Suprapubic skin (tissue), 4 donors: ENCODE measurements at regions not wholly inside any gene's neighbourhood (a gene's known extent, or its start where the extent isn't known, plus 50 kb on each side); places are given as distances from the start of the nearest gene placed in this dataset.

Source experiments
- DNase-seq, 2 donors: peaks; one replicate each; pipeline ENCODE4 v3.0.0-alpha.2; 2019; ENCODE audit warnings: low spot score in 2 of 2
- H3K27ac ChIP-seq: fragments of 200-600 bp; sonication (generic); one replicate; pipeline ENCODE4 v1.5.1; 2019
- H3K27me3 ChIP-seq: fragments of 200-600 bp; sonication (generic); one replicate; pipeline ENCODE4 v1.5.1; 2019
- H3K36me3 ChIP-seq: fragments of 200-600 bp; sonication (generic); one replicate; pipeline ENCODE4 v1.5.1; 2019
- H3K4me1 ChIP-seq: fragments of 200-600 bp; sonication (generic); one replicate; pipeline ENCODE4 v1.5.1; 2019
- H3K4me3 ChIP-seq: fragments of 200-600 bp; sonication (generic); one replicate; pipeline ENCODE4 v1.5.1; 2019; ENCODE audit warnings: mild to moderate bottlenecking
- H3K9me3 ChIP-seq: fragments of 200-600 bp; sonication (generic); one replicate; pipeline ENCODE4 v1.5.1; 2019
- CTCF ChIP-seq, 2 donors: fragments of 200-600 bp in 1 of 2; fragments of 450-650 bp in 1 of 2; sonication (generic) in 1 of 2; IDR thresholded peaks; one replicate each; pipeline ENCODE4 v1.5.1; 2016 to 2019; ENCODE audit warnings: antibody characterized with exemption in 2 of 2, mild to moderate bottlenecking in 1 of 2, moderate library complexity in 1 of 2
- EP300 ChIP-seq: sonication (generic); formaldehyde crosslinking; IDR thresholded peaks from one replicate; pipeline ENCODE4 v1.6.1; 2017; ENCODE audit warnings: antibody characterized with exemption
- POLR2A ChIP-seq, 2 donors: fragments of 450-650 bp; IDR thresholded peaks; one replicate each; pipeline ENCODE4 v1.6.1; 2017; ENCODE audit warnings: antibody characterized with exemption in 2 of 2, mild to moderate bottlenecking in 2 of 2, moderate library complexity in 2 of 2
- POLR2AphosphoS5 ChIP-seq, 3 donors: sonication (generic); formaldehyde crosslinking; IDR thresholded peaks; one replicate each; pipeline ENCODE4 v1.6.1; 2017; ENCODE audit warnings: antibody characterized with exemption in 3 of 3
- WGBS: methylation state at CpG from one replicate; pipeline ENCODE4 v1.1.5; 2018; 5-methylcytosine and 5-hydroxymethylcytosine counted together

- no peak for TF ChIP-seq EP300
- no peak for TF ChIP-seq POLR2AphosphoS5 (IDR thresholded peaks at IDR 0.05)
- no peak for TF ChIP-seq CTCF (IDR thresholded peaks at IDR 0.05)
- TF ChIP-seq POLR2A (IDR thresholded peaks at IDR 0.05), result no peak
- DNase-seq, result no peak
- H3K36me3 ChIP-seq, result no peaks in the 10 kb centered on the region
- no peak overlapping the region for H3K27ac ChIP-seq
- WGBS, result 96% methylated on average over 2 of the region's 2 CpGs
- no peaks in the 10 kb centered on the region for H3K4me1 ChIP-seq
- no peak overlapping the region for H3K4me3 ChIP-seq
- no peaks in the 10 kb centered on the region for H3K27me3 ChIP-seq
- no peaks in the 10 kb centered on the region for H3K9me3 ChIP-seq
Observed at GRCh38 chr11:80517701-80518100, 1076.9 kb upstream of the TENM4 start.

- H3K9me3 ChIP-seq, result no peaks in the 10 kb centered on the region
- H3K4me1 ChIP-seq, result no peaks in the 10 kb centered on the region
- no peaks in the 10 kb centered on the region for H3K27me3 ChIP-seq
- no peak overlapping the region for H3K4me3 ChIP-seq
- DNase-seq, result no peak
- H3K27ac ChIP-seq, result no peak overlapping the region
- WGBS, result 86% methylated on average over 1 of the region's 1 CpG
- H3K36me3 ChIP-seq, result no peaks in the 10 kb centered on the region
- no peak for TF ChIP-seq POLR2A (IDR thresholded peaks at IDR 0.05)
- no peak for TF ChIP-seq EP300
- TF ChIP-seq POLR2AphosphoS5 (IDR thresholded peaks at IDR 0.05), result no peak
- no peak for TF ChIP-seq CTCF (IDR thresholded peaks at IDR 0.05)
Observed at GRCh38 chr11:80515097-80515496, 1074.3 kb upstream of the TENM4 start.

GRCh38 chr11:80512491-80512890, 1071.7 kb upstream of the TENM4 start:
- no peak for DNase-seq
- TF ChIP-seq POLR2A (IDR thresholded peaks at IDR 0.05) (no peak), CTCF (IDR thresholded peaks at IDR 0.05) (no peak), EP300 (no peak), POLR2AphosphoS5 (IDR thresholded peaks at IDR 0.05) (no peak)
- Histone ChIP-seq H3K4me3 (no peak overlapping the region), H3K27ac (no peak overlapping the region), H3K4me1 (no peaks in the 10 kb centered on the region), H3K27me3 (no peaks in the 10 kb centered on the region), H3K36me3 (no peaks in the 10 kb centered on the region), H3K9me3 (no peaks in the 10 kb centered on the region)
- 44% methylated on average over 3 of the region's 3 CpGs for WGBS

- Histone ChIP-seq H3K9me3 (no peaks in the 10 kb centered on the region), H3K27me3 (no peaks in the 10 kb centered on the region), H3K4me3 (no peak overlapping the region), H3K4me1 (no peaks in the 10 kb centered on the region), H3K36me3 (no peaks in the 10 kb centered on the region), H3K27ac (no peak overlapping the region)
- no peak for DNase-seq
- TF ChIP-seq CTCF (IDR thresholded peaks at IDR 0.05) (no peak), POLR2AphosphoS5 (IDR thresholded peaks at IDR 0.05) (no peak), POLR2A (IDR thresholded peaks at IDR 0.05) (no peak), EP300 (no peak)
- WGBS, result 76% methylated on average over 4 of the region's 8 CpGs
Observed at GRCh38 chr11:80505771-80506170, 1064.9 kb upstream of the TENM4 start.

GRCh38 chr11:80503990-80504389, 1063.2 kb upstream of the TENM4 start:
- H3K27ac ChIP-seq, result no peak overlapping the region
- TF ChIP-seq CTCF (IDR thresholded peaks at IDR 0.05), result no peak
- no peak for TF ChIP-seq POLR2AphosphoS5 (IDR thresholded peaks at IDR 0.05)
- no peak for TF ChIP-seq EP300
- TF ChIP-seq POLR2A (IDR thresholded peaks at IDR 0.05), result no peak
- 23% methylated on average over 1 of the region's 1 CpG for WGBS
- no peaks in the 10 kb centered on the region for H3K27me3 ChIP-seq
- no peak for DNase-seq
- H3K36me3 ChIP-seq, result no peaks in the 10 kb centered on the region
- H3K4me3 ChIP-seq, result no peak overlapping the region
- H3K9me3 ChIP-seq, result no peaks in the 10 kb centered on the region
- H3K4me1 ChIP-seq, result no peaks in the 10 kb centered on the region
